ENCODE measurements at regions not wholly inside any gene's neighbourhood (a gene's known extent, or its start where the extent isn't known, plus 50 kb on each side); places are given as distances from the start of the nearest gene placed in this dataset.

GRCh38 chr4:120144041-120144440 lies 77.4 kb upstream of the MAD2L1 start:
- no peaks in the 10 kb centered on the region for H3K9me3 ChIP-seq (ENCODE audit: control insufficient read depth, insufficient read depth, low read length)
- no peaks in the 10 kb centered on the region for H3K36me3 ChIP-seq (ENCODE audit: control insufficient read depth, insufficient read depth, low read length)
- H3K4me3 Mint-ChIP-seq: no peak overlapping the region
- H3K36me3 Mint-ChIP-seq: no peaks in the 10 kb centered on the region
- H3K27ac ChIP-seq (ENCODE audit: low read length): no peak overlapping the region
- no peak for ATAC-seq
- H3K27me3 Mint-ChIP-seq (ENCODE audit: low read depth in 2 of 2): peaks cover 0 to 3% of the 10 kb centered on the region in 2 donors
- no peak overlapping the region for H3K27ac Mint-ChIP-seq
- H3K9me3 Mint-ChIP-seq: peaks cover 3 to 6% of the 10 kb centered on the region in 2 donors
- no peaks in the 10 kb centered on the region for H3K27me3 ChIP-seq (ENCODE audit: control insufficient read depth, insufficient read depth, low read length)
- no peak for DNase-seq
- H3K4me1 ChIP-seq (ENCODE audit: control insufficient read depth, insufficient read depth, low read length): no peaks in the 10 kb centered on the region
- intact Hi-C loops (cut with micrococcal nuclease): no loop called here
- H3K4me3 ChIP-seq (ENCODE audit: low read length): no peak overlapping the region
- WGBS (ENCODE audit: insufficient coverage): 81% methylated on average over 5 of the region's 5 CpGs
- no peak for TF ChIP-seq CTCF (IDR thresholded peaks at IDR 0.05)
- H3K4me1 Mint-ChIP-seq: no peaks in the 10 kb centered on the region

GRCh38 chr4:120139392-120139791 lies 72.7 kb upstream of the MAD2L1 start:
- ATAC-seq: no peak
- H3K27me3 Mint-ChIP-seq (ENCODE audit: low read depth in 2 of 2): no peaks in the 10 kb centered on the region
- no peak overlapping the region for H3K4me3 Mint-ChIP-seq
- no peaks in the 10 kb centered on the region for H3K36me3 Mint-ChIP-seq
- H3K4me1 Mint-ChIP-seq: no peaks in the 10 kb centered on the region
- H3K27ac Mint-ChIP-seq: no peak overlapping the region
- peaks cover 5 to 9% of the 10 kb centered on the region in 2 donors for H3K9me3 Mint-ChIP-seq
- Histone ChIP-seq H3K4me1 (ENCODE audit: control insufficient read depth, insufficient read depth, low read length) (no peaks in the 10 kb centered on the region), H3K27ac (ENCODE audit: low read length) (no peak overlapping the region), H3K4me3 (ENCODE audit: low read length) (no peak overlapping the region), H3K9me3 (ENCODE audit: control insufficient read depth, insufficient read depth, low read length) (no peaks in the 10 kb centered on the region), H3K36me3 (ENCODE audit: control insufficient read depth, insufficient read depth, low read length) (no peaks in the 10 kb centered on the region), H3K27me3 (ENCODE audit: control insufficient read depth, insufficient read depth, low read length) (no peaks in the 10 kb centered on the region)
- no peak for TF ChIP-seq CTCF (IDR thresholded peaks at IDR 0.05)
- intact Hi-C loops (cut with micrococcal nuclease): no loop called here
- DNase-seq: no peak

- no peaks in the 10 kb centered on the region for H3K9me3 ChIP-seq (ENCODE audit: control insufficient read depth, insufficient read depth, low read length)
- H3K4me1 ChIP-seq (ENCODE audit: control insufficient read depth, insufficient read depth, low read length): no peaks in the 10 kb centered on the region
- ATAC-seq: no peak
- H3K9me3 Mint-ChIP-seq: peaks cover 0 to 5% of the 10 kb centered on the region in 2 donors
- no peaks in the 10 kb centered on the region for H3K27me3 Mint-ChIP-seq (ENCODE audit: low read depth in 2 of 2)
- WGBS (ENCODE audit: insufficient coverage): 45% methylated on average over 2 of the region's 2 CpGs
- no peak for DNase-seq
- no peaks in the 10 kb centered on the region for H3K36me3 Mint-ChIP-seq
- intact Hi-C loops (cut with micrococcal nuclease): no loop called here
- H3K36me3 ChIP-seq (ENCODE audit: control insufficient read depth, insufficient read depth, low read length): no peaks in the 10 kb centered on the region
- H3K27ac ChIP-seq (ENCODE audit: low read length): no peak overlapping the region
- TF ChIP-seq CTCF (IDR thresholded peaks at IDR 0.05): no peak
- H3K4me1 Mint-ChIP-seq: no peaks in the 10 kb centered on the region
- no peak overlapping the region for H3K4me3 Mint-ChIP-seq
- H3K27me3 ChIP-seq (ENCODE audit: control insufficient read depth, insufficient read depth, low read length): no peaks in the 10 kb centered on the region
- H3K27ac Mint-ChIP-seq: no peak overlapping the region
- no peak overlapping the region for H3K4me3 ChIP-seq (ENCODE audit: low read length)
Observed at GRCh38 chr4:120132935-120133334, 66.3 kb upstream of the MAD2L1 start.

GRCh38 chr4:120130786-120131185 lies 64.1 kb upstream of the MAD2L1 start:
- no peak for TF ChIP-seq CTCF (IDR thresholded peaks at IDR 0.05)

More at GRCh38 chr4:120130786-120131185, 64.1 kb upstream of the MAD2L1 start:
- Mint-ChIP-seq H3K27me3 (ENCODE audit: low read depth in 2 of 2) (no peaks in the 10 kb centered on the region), H3K36me3 (no peaks in the 10 kb centered on the region), H3K27ac (no peak overlapping the region), H3K4me1 (no peaks in the 10 kb centered on the region), H3K4me3 (no peak overlapping the region), H3K9me3 (peaks cover under 1 to 2% of the 10 kb centered on the region in 2 donors)
- no peak for ATAC-seq
- Histone ChIP-seq H3K4me1 (ENCODE audit: control insufficient read depth, insufficient read depth, low read length) (no peaks in the 10 kb centered on the region), H3K9me3 (ENCODE audit: control insufficient read depth, insufficient read depth, low read length) (no peaks in the 10 kb centered on the region), H3K27me3 (ENCODE audit: control insufficient read depth, insufficient read depth, low read length) (no peaks in the 10 kb centered on the region), H3K36me3 (ENCODE audit: control insufficient read depth, insufficient read depth, low read length) (no peaks in the 10 kb centered on the region), H3K27ac (ENCODE audit: low read length) (no peak overlapping the region), H3K4me3 (ENCODE audit: low read length) (no peak overlapping the region)
- DNase-seq: no peak
- 47% methylated on average over 2 of the region's 2 CpGs for WGBS (ENCODE audit: insufficient coverage)
- intact Hi-C loops (cut with micrococcal nuclease): no loop called here
